Stimulated activated CD4-positive, alpha-beta T cell treated with anti-CD3 and anti-CD28 coated beads, Interleukin-4, amount 100 ng/mL, for 4 hours (primary cell): ENCODE measurements at regions not wholly inside any gene's neighbourhood (a gene's known extent, or its start where the extent isn't known, plus 50 kb on each side); places are given as distances from the start of the nearest gene placed in this dataset.

ENCODE experiments used
- DNase-seq, 2 experiments: peaks; one replicate each; pipeline ENCODE4 v3.0.0-alpha.2; 2020

DNA sequence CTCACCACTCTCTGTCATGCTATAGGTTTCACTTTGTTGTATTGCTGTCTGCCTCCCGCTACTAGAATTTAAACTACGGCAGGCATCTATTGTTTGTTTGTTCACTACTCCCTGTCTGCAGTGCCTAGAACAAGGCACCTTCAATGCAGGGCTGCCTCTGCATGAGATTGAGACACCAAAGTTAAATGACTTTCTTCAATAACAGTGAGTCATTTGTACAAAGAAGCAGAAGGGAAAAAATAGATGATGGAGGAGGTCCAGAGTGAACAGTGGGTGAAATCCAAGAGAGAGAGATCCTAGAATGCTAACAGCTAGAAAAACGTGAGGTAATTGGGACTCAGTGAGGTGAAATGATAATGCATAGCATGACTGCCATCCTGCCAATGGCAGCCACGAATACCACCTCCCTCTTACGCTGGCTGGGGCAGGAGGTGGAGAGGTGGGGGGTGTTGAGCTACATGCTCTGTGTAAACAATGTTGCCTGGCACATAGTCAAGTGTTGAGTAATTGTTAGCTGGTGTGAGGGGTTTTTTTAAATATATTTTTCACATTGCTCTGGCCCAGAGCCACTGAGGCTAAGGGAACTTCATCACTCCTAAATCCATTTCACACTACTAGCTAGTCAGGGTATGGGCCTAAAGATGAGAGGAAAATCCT is 367.6 kb downstream of the RPS29 start:
- no peak for DNase-seq

DNA sequence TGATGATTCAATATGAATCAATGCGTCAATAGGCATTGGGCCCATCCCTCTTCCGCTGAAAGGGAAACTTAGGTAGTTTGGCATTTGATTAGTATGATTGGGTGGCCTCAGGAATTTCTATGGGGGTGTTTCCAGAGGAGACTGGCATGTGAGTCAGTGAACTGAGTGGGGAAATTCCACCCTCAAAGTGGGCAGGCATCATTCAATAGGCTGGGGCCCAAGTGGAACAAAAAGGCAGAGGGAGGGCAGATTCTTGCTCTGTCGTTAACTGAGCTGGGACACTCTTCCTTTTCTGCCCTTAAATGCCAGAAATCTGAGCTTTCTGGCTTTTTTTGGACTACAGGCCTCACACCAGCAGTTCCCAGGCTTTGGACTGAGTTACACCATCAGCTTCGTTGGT is 373.5 kb downstream of the RPS29 start:
- no peak for DNase-seq

DNA sequence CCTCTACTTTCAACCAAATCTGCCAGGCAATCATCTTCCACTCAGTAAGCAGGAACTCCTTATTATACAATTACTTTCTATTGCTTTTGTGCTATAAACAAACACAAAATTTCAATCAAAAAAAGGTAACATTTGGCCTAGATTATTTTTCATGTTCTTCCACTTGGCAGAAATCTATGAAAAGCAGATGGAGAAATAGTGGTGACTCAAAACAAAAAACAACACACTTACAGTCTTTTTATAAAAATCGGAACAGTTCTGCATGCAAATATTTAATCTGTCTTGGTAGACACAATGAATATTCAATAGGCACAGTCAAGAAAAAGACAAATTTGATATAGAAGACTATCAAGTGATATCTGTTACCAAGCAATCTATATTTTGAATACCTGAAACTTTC is 376.8 kb downstream of the RPS29 start:
- DNase-seq: no peak

DNA sequence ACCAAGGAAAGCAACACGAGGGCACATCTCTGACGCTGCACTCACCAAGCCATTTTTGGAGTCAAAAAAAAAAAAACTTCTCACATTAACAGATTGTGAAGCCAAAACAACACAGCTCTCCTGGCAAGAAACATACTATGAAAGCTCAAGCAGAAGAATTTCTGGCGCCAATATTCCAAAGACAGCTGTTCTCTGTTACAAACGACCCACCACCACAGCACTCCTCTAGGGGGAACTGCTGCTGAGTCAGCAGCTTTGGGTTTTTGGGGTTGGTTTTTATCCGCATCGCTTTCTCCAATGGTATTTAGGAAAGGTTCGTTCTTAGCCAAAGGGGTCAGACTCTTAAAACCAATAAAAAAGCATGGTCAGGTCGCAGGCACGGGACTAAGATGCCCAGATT is 379.4 kb downstream of the RPS29 start:
- no peak for DNase-seq

DNA sequence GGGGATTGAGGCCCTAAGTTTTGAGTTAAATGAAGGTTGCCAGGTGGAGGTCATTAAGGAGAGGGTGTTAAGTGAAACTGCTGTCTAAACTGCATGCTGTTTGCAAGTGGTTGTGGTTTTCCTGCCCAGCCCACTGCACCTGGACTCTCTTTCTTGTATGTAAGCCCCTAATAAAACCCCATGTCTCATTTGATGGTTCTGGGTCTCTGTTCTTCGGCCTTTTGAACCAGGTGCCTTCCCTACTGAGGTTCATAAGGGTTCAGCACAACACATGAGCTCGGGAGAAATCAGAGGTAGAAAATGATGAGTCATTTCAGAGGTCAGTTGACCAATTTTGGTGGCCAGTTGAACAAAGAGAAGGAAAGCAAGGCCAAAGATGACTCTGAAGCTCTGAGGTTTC is 382.5 kb downstream of the RPS29 start:
- DNase-seq: no peak

DNA sequence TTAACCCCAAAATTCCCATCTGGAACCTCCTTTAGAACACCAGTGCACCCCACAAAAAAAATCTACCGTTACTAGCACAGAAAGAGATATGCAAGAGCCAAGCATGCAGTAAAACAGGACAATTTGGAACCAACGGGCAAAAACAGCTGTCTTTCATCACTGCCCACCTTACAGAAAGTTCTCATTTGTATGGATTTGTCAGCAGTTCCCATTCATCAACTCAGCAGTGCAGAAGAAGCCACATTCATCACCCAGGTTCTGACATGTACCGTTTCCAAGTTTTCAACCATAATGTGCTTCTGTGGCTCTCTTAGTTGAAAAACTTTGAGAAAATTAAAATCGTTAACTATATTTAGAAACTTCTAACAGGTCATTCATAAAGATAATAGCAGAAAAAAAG is 387.0 kb downstream of the RPS29 start:
- no peak for DNase-seq

DNA sequence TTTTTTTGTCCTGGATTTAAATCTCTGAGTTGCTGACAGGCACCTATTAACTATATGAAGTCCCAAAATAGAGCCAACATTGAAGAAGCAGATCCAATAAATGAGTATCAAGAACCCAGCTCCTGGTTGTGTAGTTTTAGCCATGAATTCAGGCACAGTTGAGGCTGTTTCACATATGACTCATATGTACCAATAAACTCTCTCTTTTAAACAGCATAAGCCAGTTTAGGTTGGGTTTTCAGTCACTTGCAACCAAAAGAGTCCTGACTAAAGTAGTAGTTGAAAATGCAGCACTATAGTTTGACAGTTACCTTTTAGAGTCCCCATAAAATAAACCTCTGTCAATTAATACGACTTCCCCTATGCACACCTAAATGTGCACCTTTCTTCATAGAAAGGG is 389.9 kb downstream of the RPS29 start:
- no peak for DNase-seq

DNA sequence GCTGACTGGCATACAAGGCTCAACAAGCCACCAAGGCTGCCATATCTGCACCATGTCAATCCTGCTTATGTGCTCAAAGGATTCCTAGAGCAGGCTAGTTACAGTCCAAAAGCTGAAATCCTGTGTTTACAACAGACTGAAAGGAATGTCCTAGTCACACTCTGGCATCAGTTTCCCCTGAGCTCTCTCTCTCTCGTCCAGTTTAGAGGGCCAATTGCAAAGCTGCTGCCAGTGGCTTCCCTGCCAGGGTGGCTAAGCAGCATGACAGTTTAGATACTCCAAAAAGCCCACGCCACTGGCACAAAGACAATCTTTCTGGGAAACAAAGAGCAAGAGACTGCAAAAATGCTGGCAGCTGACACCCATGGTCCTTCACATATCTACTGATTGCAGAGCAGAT is 392.1 kb downstream of the RPS29 start:
- no peak for DNase-seq

DNA sequence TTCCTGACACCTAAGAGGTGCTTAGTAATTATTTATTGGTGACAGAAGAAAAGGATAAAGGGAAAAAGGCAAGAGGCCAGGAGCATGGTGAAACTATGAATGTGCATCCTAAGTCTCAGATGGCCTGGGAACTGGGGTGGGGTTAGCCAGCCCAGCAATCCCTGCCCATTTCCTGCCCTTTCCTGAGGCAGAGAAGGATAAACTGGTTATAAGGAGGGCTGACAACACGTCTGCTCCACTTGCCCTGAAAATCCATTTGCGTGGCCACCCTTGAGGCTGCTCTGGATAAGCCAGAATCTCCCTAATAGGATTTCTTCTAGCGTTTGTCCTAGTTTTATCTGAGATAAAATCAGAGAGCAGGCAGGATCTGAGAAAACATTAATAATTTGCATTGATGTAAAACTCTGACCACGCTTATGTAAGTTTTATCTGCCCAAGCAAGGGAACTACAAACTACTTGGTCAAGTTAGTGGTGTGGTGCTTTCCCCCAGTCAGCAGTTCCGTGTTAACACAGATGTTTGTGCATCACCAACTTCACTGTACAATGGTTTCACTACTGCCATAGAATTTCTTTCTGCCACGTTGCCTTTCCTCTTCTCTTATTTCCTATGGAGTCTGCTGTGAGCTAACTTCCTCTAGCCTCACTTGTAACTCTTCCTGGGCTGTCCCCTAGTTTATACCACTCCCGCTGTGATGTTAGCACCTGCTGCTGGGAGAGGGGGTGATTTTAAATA is 392.7 kb downstream of the RPS29 start:
- no peak for DNase-seq

DNA sequence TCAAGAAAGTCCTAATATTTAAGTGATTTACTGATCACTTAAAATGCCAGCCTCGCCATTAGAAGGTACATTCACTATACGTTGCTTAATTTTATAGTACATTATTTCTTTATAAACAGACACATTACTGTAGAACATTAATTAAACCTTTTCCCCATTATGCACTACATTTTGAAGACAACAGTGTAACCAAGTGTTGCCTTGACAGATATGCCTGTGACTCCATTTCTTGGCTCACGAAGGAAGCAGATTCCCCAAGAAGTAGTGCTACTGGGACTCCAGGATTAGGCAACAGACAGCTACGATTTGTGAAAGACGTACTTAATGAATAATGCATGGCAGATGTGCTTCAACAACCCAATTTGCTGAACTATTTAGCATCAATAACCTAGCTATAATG is 394.8 kb downstream of the RPS29 start:
- DNase-seq: no peak

DNA sequence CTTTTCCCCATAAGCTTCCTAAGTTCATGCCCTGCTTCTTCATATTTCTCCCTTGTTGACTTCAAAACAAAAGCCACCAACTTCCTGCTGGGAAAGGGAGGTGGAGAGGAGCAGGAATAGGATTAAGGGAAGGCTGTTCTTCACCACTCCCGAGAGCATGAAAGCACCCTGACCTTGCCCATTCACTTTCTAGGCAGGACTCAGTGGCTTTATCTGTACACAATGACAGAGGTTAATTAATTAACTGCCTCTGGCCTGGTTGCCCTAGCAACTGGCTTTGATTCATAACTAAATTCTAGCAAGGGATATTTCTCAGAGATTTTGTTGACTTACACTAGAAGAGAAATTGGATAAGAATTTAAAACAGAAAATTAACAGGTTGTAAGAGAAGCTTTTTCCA is 396.8 kb downstream of the RPS29 start:
- DNase-seq: no peak

DNA sequence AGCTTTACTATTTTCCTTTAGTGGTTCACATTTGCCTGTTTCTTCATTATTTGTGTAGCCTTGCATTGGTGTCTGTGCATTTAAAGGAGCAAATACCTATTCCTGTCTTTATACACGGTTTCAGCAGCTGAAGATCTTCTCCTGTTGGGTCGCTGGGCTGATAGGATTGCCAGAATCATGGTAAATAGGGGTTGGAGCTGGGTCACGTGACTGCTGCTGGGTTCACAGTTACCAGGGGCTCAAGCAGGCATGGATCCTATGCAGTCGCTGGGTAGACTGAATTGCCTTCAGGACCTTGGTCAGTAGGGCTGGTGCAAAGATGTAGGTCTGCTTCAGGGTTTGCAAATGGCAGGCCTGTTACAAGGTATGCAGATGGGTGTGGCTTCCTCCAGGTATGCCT is 398.4 kb downstream of the RPS29 start:
- no peak for DNase-seq

DNA sequence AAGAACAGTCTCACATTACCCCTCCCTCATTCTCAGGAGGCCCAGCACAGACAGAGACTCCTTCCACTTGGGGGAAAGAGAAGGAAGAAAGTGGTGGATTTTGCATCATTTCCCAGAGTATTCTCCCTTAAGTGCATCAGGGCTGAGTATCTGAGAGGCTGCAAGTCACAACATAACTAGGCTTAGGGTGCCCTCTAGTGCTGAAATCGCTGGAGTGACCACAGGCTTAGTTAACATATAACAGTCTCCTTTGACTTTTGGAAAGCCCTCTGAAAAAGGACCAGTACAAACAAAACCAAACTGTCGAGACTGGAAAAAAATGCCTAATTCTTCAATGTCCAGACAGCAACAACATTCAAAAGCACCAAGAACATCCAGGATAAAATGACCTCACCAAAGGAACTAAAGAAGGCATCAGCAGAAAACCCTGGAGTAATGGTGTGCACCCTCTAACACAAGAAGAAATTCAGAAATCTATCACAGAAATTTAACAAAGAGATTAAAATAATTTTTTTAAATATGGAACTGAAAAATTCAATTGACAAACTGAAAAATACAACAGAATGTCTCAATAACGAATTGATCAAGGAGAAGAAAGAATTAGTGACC is 412.3 kb downstream of the RPS29 start:
- peak in 1 of 2 experiments; percentile 4 for DNase-seq

DNA sequence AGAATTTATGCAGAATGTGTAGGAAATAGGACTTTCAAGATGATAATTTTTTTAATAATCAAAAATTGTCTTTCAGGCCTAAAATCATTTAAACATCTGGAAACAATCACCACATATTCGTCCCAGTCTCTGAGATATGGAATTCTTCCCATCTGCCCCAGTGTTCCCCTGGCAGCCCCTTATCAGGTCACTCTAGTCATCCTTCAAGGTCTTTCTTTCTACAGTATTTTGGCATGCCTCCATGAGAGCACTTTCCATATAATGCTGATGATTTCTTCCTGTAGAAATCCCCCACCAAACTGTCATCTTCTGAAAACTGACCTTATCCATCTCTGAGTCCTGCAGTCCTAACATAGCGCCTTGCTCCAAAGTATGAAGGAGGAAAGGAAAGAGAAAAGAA is 422.1 kb downstream of the RPS29 start:
- no peak for DNase-seq

DNA sequence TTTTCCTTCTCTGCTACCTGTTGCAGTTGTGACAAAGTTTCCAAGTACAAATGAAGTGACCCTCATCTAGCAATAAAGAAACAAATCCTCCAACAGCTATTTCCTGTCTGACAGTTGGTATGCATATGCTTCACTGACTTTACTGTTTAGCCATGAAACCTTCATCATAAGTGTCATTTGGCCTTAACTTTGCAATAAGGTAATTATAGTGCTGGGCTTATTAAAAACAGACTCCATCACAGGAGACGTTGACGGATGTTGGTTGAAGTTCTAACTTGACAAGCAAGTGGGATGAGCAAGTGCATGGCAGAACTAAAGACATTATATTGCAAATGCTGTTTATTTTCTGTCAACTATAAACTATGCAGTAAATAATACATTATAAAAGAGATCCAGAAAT is 425.2 kb downstream of the RPS29 start:
- DNase-seq: no peak

DNA sequence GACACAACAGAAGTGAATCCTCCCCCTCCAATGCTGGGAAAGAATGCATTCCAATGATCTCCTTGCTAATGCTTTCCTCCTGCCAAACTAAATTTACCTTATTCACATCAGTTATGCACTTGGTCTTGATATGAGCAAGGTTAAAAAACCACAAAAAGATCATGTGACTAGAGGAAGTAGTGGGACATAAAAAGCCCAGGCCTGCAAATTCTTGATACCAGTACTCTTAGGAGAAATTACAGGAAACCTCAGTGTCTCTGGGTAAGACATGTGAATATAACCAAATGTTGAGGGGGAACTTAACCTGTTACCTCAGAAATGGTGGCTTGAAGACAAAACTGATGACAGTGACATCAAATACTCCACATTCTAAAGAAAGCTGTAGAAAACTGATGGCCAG is 427.1 kb downstream of the RPS29 start:
- no peak for DNase-seq

DNA sequence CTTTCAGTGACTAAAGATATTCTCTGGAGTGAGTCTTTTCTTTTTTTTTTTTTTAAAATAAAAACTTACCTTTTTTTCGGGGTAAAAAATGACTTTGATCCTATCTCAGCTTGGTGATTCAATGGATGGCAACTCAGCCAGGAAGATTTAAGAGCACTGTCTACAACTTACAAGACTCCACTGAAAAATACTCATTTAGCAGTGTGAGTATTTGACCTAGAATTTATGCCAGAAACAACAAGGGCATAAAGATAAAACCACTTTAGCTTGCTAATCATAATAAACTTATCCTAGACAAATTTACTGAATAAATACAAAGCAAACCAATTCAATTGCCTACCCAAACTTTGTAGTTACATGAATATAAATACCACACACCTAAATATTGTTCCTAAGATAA is 446.6 kb downstream of the RPS29 start:
- DNase-seq: no peak

DNA sequence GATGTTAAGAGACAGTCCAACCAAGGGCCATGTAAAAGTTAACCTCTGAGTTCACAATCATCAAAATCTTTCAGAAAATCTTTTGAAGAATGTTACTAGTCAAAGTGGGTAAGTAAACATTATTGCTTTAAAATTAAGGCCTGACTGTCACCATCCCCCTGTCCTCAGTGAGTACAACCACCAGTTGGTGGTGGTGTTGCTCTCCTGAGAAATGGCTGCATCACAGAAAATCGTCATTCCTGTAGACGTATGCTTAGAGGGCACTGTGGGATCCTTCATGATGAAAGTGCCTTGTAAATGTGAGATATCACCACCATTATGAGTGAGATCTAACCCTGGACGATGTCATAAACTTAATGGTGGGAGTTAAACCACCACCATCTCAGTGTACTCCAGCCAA is 451.2 kb downstream of the RPS29 start:
- DNase-seq: no peak

DNA sequence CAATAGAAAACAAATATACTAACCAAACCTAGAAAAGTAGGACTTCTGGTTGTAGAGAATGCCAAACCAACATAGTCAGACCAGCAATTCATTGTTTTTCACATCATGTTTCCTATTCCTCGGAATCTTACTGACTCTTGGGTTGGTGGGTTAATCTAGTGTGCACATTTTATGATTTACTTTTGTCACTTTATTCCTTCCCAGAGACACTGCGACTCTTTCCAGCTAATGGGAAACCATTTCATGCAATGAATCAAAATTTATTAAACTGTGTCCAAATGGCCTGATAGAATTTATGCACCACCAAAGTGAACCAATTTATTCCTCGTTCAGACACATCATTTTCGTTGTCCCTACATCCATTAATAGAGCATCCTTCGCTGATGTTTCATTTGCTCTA is 464.9 kb downstream of the RPS29 start:
- no peak for DNase-seq

DNA sequence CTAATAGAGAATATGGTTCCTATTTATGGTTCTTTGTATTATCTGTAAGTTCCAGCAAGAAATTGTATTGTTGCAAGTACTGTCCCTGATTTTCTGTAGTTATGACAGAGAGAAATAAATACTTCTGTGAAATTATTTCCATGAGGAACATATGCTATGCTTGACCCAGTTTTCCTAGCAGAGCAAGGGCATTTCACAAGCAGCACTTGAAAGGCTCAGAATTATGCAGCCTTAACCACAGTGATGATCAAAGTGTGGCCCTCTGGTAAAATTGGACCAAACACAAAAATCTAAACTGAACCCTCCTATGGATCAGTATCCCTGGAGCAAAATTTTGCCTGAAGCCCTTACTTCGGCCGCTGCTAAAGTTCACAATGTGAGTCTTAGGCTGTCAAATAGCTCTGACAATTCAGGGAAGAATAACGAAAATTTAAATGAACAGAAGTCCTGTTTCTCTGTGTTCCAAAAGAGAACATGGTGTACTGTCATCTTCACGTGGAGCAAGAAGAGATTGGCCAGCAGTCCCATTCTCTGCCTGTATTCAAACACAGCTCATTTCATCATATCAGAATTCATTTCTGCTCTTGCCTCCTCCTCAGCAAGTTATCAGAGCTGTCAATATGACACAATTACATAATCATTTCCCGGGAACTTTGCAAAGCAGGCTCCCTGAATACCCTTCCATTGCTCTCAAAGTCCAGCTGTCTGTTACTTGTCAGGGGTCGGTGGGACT is 471.9 kb downstream of the RPS29 start:
- no peak for DNase-seq

DNA sequence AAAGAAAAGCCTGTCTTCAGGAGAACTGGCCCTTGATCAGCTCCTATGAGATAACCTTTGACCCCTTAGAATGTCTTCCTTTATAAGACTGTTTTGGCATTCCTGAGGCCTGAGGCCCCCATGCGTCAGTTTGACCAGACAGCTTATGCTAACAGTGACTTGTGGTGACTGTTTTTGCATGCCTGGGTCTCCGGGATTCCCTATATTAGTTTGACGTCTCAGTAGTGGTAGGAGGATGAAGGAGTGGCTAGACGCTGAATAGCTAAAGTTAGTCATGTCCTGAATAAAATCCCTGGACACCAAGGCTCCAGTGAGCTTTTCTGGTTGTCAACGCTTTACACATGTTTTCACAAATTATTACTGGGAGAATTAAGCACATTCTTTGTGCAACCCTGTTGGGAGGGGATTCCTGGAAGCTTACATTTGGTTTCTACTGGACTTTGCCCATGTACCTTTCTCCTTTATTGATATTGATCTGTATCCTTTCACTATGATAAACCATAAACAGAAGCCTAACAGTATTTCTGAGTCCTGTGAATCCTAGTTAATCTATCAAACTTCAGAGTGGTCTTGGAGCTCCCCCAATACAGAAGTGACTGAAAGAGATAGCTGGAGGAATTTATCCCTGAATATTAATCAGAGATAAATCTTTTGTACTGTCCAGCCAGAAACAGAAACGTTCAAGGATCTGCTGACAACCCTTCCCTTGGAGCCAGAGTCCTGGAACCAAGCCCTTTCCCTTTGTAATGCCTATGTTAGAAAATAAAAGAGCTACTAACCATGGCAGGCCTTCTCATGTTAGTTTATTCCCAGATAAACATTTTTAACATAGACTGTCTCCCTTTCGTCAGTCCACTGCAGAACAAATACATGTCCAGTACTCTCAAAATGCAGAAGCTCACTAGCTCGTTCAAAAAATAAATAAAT is 479.2 kb downstream of the RPS29 start:
- no peak for DNase-seq

DNA sequence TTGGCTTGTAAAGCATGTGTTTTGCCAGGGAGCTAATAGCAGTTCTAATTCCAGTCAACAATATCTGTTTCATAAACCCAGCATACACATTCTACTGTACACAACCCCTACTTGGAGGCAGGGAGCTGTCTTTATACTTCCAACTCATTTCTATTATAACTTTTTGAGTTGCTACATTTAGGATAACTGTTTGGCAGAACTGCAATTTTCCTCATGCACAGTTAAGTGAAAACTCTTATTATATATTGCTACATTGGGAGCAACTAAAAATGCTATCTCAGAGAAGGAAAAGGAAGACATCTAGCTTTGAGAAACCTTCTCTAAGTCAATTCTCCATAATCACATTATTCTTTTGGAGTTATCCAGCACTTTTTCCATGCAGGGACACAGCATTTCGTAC is 480.2 kb downstream of the RPS29 start:
- no peak for DNase-seq

DNA sequence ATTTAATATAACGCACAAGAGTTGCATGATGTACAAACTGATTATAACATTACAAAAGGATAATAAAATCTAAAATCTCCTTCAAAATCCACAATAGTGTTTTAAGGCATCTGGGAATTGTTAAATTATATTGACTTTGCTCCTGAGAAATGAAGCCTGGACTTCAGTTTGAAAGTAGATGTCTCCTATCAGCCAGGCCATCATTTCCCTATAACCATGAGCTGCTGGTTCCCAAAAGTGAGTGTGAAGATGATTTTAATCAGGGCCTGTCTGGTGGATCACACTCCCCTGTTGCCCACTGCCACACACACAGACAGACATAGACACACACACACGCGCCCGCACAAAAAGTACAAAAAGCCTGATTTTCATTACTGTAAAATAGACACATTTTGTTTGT is 480.7 kb downstream of the RPS29 start:
- DNase-seq: no peak
